Calu3 (cell line): ENCODE measurements at regions not wholly inside any gene's neighbourhood (a gene's known extent, or its start where the extent isn't known, plus 50 kb on each side); places are given as distances from the start of the nearest gene placed in this dataset.

Experiments used
- BruUV-seq: library from RNA; stranded (reverse); fragments of 400-500 nt; replicated peaks from 2 replicates; lab custom pipeline; 2021; lab: Mats Ljungman, UMichigan
- CTCF ChIA-PET: fragments of 300-600 bp; sonication (Branson Sonifier 250); formaldehyde crosslinking; loops from one replicate; lab custom pipeline; 2022; ENCODE audit warnings: antibody characterized with exemption; lab: Charles Lee
- DNase-seq: peaks from one replicate; pipeline ENCODE4 v3.0.0; 2022
- H3K27ac Mint-ChIP-seq: one replicate; pipeline ENCODE4 v1.8.0; 2022; ENCODE audit warnings: mixed read lengths; ENCODE audit not compliant: unreplicated experiment
- H3K27me3 Mint-ChIP-seq: one replicate; pipeline ENCODE4 v1.8.0; 2022; ENCODE audit warnings: mixed read lengths; ENCODE audit not compliant: unreplicated experiment
- H3K36me3 Mint-ChIP-seq: one replicate; pipeline ENCODE4 v1.8.0; 2022; ENCODE audit warnings: mild to moderate bottlenecking, moderate library complexity, mixed read lengths; ENCODE audit not compliant: insufficient read depth, unreplicated experiment
- H3K4me1 Mint-ChIP-seq: one replicate; pipeline ENCODE4 v1.8.0; 2022; ENCODE audit warnings: mild to moderate bottlenecking, low read depth, mixed read lengths; ENCODE audit not compliant: unreplicated experiment
- H3K4me3 Mint-ChIP-seq: one replicate; pipeline ENCODE4 v1.8.0; 2022; ENCODE audit warnings: mild to moderate bottlenecking, low read depth, moderate library complexity, mixed read lengths; ENCODE audit not compliant: unreplicated experiment
- H3K9me3 Mint-ChIP-seq: one replicate; pipeline ENCODE4 v1.8.0; 2022; ENCODE audit warnings: low read depth, mixed read lengths; ENCODE audit not compliant: unreplicated experiment
- CTCF ChIP-seq: fragments of 200-600 bp; IDR thresholded peaks from one replicate; pipeline ENCODE4 v1.8.0; 2022; ENCODE audit warnings: antibody characterized with exemption; ENCODE audit not compliant: unreplicated experiment
- intact Hi-C: fragments of 100-400 bp; cut with micrococcal nuclease; formaldehyde crosslinking; loops from one replicate; pipeline ENCODE4 v1.10.0; 2022; ENCODE audit not compliant: unreplicated experiment

- intact Hi-C loops, result no loop called here
- Mint-ChIP-seq H3K27me3 (no peaks in the 10 kb centered on the region), H3K4me1 (no peaks in the 10 kb centered on the region), H3K4me3 (no peak overlapping the region), H3K9me3 (peaks cover 3% of the 10 kb centered on the region), H3K27ac (no peak overlapping the region), H3K36me3 (no peaks in the 10 kb centered on the region)
- CTCF ChIA-PET, result no interaction called here
- BruUV-seq, result no TSS peak
- no peak for DNase-seq
- no peak for TF ChIP-seq CTCF
These were observed 530.2 kb downstream of the RPS29 start for GRCh38 chr14:49056021-49056420.

GRCh38 chr14:49052521-49052920, 533.7 kb downstream of the RPS29 start:
- Mint-ChIP-seq H3K27ac (no peak overlapping the region), H3K27me3 (no peaks in the 10 kb centered on the region), H3K4me1 (no peaks in the 10 kb centered on the region), H3K4me3 (no peak overlapping the region), H3K36me3 (no peaks in the 10 kb centered on the region), H3K9me3 (no peaks in the 10 kb centered on the region)
- BruUV-seq, result no TSS peak
- no peak for DNase-seq
- TF ChIP-seq CTCF, result no peak
- CTCF ChIA-PET, result no interaction called here
- intact Hi-C loops, result no loop called here

GRCh38 chr14:49051328-49052060, 534.7 kb downstream of the RPS29 start:
- Mint-ChIP-seq H3K4me3 (no peak overlapping the region), H3K36me3 (no peaks in the 10 kb centered on the region), H3K4me1 (no peaks in the 10 kb centered on the region), H3K27ac (no peak overlapping the region), H3K9me3 (no peaks in the 10 kb centered on the region), H3K27me3 (no peaks in the 10 kb centered on the region)
- BruUV-seq, result no TSS peak
- CTCF ChIA-PET, result no interaction called here
- no peak for TF ChIP-seq CTCF
- intact Hi-C loops, result no loop called here
- no peak for DNase-seq

- Mint-ChIP-seq H3K27ac (no peak overlapping the region), H3K36me3 (no peaks in the 10 kb centered on the region), H3K4me3 (no peak overlapping the region), H3K9me3 (no peaks in the 10 kb centered on the region), H3K4me1 (no peaks in the 10 kb centered on the region), H3K27me3 (no peaks in the 10 kb centered on the region)
- BruUV-seq, result no TSS peak
- no peak for DNase-seq
- intact Hi-C loops, result no loop called here
- no peak for TF ChIP-seq CTCF
- CTCF ChIA-PET, result no interaction called here
These were observed 535.4 kb downstream of the RPS29 start for GRCh38 chr14:49050822-49051221.
